NCI-H510A (cell line): ENCODE measurements at regions not wholly inside any gene's neighbourhood (a gene's known extent, or its start where the extent isn't known, plus 50 kb on each side); places are given as distances from the start of the nearest gene placed in this dataset.
"Not testable (repeated sequence)": the region's sequence is repeated elsewhere in the genome, so short reads cannot be mapped to it uniquely, and the experiment has no call there.

Experiments
- DNase-seq: peaks from one replicate; lab custom pipeline; 2025; lab: John Stamatoyannopoulos, UW

DNA sequence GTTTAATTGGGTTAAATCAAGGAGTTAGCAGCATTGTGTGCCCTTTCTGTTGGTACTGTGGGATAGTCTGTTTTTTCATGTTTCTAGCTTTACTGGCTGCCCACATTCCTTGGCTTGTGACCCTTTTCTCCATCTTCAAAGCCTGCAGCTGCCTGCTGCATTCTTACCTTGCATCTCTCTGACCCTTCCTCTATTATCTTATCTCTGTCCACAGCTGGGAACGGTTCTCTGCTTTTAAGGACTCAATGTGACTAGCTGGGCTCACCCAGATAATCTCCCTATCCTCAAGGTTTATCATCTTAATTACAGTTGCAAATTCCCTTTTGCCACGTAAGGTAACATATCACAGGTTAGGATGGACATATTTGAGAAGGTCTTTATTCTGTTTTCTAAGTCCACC lies 199.7 kb downstream of the KCNS3 start:
- no peak for DNase-seq

DNA sequence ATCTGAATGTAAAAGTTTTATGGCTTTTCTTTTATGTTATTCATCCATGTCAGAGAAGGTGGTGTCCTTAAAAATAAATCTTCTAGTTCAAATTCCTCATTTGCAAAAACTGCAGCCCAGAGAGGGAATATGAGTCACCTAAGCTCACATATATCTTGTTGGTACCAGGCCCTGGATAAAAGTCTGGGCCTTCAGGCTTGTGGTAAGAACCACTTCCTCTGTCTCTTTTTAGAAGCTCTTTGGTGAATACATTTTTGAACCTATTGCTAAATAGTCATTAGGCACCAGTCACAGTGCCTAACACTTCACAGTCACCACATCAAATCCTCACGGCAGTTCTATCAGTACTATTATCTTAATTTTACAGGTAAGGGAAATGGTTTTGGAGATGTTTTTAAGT lies 199.2 kb downstream of the KCNS3 start:
- DNase-seq, result no peak

DNA sequence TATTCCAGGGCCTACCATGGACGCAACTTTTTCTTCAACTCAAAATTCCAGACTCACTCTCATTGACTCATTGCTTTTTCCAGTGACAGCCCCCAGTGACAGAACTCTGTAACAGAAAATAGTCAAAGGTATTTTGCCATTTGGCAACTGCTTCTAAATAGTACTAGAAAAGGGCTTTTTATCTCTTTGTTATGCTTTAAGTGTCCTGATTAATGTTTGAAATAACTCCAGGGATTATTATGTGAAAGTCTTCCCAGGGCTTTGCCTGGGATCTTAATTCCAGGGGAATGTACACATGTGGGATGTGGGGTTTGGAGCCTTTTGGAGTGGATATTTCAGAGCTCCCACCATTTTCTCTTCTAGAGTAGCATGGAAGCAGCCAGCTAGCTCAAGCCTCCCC lies 198.8 kb downstream of the KCNS3 start:
- no peak for DNase-seq

DNA sequence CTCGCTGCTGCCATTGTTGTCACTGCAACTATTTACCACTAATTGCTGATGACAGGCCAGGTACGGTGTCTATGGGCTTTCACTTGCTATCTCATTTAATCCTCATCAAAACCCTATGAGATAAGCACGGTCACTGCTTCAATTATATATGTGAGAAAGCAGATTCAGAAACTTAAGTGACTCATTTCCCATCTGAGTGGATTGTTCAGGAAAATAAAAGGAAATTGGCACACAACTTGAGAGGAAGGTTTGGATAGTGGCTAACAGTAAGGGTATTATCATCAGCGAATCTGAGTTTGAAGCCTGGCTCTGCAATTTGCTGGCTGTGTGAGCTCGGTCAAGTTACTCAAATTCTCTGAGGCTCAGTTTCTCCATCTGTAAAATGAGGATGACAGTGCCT lies 196.0 kb downstream of the KCNS3 start:
- DNase-seq, result no peak

DNA sequence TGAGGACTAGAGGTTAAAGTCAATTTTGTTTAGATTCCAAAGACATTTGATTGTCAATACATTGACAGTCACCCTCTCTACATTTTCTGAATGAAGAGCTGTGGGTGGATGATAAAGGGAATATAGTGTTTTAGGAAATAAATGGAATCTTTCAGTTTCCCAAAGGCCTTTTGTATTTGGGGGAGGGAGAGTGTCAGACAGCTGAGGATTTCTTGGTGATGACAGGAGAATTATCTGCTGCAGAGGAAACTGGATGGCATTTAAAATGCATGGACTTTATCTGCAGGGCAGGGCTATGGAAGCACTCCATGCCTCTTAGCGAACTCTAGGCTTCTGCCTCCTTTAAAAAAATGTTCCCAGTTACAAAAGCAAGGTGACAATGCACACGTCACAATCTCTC lies 195.1 kb downstream of the KCNS3 start:
- no peak for DNase-seq

DNA sequence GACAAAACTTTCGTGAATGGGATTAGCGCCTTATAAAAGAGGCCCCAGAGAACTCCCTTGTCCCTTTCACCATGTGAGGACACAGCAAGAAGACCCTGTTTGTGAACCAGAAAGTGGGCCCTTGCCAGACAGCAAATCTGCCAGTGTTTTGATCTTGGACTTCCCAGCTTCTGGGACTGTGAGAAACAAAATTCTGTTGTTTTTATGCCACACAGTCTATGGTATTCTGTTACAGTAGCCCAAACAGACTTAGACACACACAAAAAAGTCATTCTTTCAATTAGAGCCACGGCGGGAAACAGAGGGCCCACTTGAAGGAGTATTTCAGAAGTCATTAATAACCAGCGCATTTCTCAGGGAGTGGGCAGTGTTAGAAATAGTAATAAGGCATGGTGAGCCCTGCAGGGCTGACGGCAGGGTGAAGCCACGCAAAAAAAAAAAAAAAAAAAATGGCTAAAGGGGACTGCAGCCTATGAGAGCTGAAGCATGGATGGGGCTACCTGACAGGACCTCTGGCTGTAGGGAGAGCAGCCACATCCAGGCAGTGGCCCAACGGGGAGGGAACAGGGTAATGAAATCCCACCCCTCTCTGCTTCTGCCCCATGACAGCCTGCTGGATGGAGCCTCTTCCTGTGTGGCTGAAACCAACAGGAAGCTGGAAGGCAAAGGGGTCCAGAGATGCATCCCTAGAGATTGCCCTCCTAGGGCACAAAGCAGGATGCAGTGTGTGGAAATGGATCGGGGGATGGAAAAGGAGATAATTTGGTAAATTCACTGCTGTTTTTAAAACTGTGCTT lies 189.3 kb downstream of the KCNS3 start:
- no peak for DNase-seq

DNA sequence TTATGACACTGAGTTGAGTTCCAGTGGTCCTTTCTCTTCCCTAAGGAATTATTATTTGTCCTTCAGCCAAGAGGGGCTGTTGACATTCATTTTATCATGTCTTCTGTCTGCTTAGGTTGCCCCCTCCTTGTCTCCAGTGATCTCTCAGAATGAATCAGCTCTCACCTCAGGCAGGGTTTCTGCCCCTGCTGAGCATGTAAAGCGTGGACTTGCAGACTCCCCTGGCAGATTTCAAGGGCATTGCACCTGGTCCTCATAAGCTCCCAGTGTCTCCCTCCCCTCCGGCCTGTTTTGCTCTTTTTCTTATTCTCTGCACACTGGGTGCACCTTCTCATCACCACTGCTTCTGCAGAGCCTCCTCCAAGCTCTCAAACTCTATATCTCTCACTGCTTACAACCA lies 188.4 kb downstream of the KCNS3 start:
- no peak for DNase-seq

DNA sequence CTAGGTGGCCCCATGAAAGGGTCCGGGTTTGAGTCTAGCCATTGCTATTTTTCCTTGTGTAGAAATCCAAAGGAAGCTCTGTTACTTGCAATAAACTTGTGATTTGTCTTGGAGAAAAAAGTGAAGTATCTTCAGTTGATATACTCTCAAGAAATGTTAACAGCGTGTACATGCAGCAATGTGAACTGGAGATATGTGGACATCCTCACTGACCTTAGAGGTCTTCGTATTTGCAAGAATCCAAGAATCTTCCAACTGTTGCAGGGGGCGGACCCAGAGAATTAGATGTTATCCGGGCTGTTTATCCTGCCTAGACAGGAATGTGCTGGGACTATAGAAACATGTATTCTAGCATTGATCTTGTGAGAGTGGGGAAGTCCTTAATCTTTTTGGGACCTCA lies 187.6 kb downstream of the KCNS3 start:
- DNase-seq, result no peak

DNA sequence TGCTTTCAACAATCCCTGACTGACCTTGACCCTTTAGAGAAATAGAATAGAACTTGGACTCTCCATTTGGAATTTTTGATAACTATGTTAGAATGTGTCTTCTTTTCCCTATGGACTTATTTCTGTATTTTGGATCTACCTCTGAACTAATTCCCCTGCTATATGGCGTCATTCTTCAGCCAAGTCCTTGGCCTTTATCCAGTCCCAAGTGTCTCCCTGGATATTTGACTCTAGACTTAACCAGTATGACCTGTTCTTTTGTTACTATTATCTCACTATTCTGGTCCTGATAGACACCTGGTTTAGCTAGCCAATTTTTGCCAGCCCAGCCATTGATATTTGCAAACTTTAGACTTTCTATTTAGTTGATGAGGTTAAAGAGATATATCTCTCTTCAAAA lies 186.8 kb downstream of the KCNS3 start:
- DNase-seq, result no peak

DNA sequence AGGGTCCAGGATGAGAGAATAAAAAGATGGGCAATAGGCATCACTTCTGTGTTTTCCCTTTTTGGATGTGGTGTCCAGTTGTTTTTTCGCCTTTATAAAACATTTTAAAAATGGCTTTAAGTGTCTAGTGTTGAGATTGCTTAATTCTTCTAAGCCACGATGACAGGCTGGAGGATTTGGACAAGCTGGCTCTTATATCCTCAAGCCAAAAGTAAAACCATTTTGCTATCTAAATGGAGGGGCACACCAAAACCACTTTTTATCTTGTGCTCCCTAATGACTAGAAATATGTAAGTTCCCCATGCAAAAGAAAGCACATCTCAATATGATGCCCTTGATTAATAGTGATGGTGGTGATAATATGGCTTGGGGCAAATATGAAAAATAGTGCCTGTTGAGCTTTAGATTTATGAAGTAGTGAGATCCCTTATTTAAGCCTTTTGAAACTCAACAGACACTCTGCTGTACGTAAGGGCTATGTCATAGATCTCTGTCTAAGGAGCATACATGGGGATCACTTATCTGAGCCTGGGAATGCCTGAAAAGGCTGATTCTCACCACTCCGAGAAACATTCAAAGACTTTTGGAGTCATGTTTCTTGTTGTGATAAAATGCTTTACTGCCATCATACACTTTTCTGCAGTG lies 185.5 kb downstream of the KCNS3 start:
- no peak for DNase-seq

DNA sequence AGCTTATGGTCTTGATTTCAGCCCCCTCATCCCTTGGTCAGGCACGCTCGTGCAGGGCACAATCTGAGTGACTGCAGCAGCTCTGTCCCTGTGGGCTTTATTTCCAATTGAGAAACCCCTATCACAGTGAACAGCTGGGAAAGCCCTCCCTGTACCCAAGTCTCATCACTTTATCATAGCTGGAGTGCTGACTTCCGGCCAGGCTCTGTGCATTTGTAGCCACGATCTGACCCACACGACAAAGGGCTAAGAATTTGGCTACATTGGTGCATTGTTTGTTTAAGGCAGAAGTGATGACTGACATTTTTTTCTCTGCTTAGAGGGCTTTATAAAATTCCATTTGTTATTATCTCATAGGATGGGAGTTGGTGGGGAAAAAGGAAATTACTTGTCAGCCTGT lies 184.4 kb downstream of the KCNS3 start:
- no peak for DNase-seq

DNA sequence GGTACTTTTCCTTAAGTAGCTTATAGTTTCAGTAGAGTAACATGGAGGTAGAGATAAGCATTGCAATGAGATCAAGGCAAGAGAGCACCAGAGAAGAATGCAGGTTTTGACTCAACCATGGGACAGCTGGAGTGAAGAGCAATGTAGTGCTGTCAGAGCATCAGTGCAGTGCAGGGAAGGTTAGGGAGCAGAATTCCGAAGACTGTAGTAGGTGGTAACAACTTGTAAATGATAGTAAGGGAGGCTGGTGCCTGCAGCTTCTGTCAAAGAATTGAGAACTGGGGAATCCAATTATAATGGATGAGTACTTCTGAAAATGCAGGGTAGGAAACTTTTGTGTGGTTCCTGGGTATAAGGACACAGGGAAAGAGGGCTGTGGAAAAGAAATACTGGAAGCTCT lies 183.2 kb downstream of the KCNS3 start:
- DNase-seq, result no peak

DNA sequence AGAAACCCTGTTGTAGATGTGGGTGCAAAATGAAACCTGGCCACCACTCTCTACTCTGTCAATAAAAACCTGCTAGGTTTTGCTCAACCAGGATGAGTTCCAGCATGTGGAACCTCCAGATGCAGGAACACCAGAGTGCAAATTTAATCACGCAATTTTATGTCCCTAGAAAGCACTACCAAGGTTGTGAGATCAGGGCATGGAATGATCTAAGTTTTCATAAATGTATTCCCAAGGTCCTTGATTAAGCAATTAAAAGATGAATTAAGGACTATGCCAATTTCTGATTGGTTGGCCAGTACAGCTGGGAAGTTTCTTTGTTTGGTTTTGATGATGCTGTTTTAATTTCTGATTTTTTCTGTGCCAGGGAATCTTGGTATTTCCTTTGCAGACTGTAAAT lies 179.2 kb downstream of the KCNS3 start:
- no peak for DNase-seq

DNA sequence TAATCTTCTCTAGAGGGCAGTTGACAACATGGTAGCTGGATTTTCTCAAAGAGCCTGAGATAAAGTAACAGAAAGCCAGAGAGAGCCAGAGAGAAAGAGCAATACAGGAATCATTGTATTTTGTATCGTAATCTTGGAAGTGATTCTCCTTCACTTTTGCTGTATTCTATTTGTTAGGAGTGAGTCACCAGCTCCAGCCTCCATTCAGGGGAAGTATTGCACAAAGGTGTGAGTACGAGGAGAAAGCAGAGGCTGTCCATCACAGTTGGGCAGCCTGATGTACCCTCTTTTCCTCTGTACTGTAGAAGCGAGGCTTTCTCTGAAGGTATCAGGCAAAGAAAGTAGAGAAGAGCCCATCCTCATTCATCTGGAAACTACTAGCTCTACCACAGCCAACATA lies 176.8 kb downstream of the KCNS3 start:
- no peak for DNase-seq

DNA sequence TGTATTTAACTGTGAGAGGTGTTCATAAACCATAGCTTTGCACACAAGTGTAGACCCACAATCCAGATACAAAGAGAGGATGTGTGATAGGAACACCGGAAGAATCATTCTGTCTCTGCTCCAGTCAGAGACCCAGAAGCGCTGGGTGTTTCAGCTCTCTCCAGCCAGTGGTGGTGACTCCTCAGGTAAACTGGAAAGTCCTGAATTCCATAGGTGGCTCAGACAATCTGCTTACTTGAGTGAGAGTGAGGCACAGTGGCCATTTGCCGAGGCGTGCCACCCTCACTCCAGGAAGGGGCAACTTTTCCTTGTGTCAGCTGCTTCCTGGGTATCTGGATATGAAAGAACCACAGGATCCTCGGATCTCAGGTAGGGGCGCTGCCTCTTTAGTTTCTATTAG lies 171.5 kb downstream of the KCNS3 start:
- DNase-seq, result no peak

DNA sequence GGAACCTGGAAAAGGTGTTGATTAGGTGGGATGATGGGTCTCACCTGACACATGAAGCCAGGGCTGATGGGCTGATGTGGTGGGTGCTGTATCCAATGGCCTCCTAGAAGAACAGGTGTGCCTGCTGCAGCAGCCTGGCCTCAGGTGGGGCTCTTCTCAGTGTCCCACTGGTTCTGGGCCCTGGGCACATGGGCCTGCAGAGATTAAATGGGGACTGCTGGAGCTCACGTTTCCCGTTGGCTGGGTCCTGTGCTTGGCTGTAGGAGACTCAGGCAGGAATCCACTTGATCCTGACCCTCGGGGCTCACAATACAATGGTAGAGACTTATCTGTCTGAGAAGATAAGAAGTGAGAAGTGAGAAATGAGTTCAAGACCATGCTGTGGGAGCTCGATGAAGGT lies 170.9 kb downstream of the KCNS3 start:
- DNase-seq, result no peak

DNA sequence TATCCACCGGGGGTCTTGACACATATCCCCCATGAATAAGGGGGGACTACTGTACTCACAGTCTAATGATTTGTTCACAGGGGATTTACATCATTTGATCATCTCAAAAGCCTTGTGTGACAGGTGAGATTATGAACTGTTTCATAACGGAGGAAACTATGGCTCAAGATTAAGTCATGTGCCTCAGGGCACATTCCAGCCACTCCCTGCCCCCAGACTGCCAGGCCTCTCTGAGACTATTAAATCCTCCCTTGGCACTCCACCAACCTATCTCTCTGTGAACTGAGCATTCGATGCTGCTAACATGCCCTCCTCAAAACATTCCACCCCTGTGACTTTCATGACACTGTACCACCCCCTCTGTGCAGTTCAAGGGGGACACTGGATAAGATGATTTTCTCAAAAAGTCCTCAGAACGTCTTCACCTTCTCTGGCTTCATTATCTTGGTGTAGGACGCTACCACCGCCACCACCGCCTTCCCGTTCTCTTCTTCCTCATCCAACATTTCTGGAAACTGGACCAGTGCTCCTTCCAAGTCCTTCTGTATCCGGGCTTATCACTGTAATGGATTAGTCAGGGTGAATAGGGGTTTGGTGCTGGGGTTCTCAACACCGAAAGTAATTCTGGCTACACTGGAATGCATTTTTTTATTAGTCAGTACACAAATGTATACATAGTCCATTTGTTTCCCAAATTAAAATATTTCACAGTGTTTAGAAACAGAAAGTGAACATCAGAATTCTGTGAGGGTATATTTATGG lies 169.6 kb downstream of the KCNS3 start:
- DNase-seq, result no peak

DNA sequence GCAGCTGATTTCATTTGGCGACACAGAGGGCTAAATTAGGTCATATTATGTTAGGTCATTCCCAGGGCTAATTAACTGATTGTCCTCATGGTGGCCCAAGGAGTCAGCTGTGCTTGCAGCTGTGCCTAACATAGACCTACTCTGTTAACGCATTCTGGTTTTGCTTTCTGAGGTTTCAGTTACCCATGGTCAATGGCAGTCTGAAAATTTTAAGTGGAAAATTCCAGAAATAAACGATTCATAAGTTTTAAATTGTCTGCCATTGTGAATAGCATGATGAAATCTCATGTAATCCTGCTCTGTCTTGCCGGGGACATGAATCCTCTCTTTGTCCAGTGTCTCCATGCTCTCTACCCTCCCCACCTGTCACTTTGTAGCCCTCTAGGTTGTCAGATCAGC lies 168.7 kb downstream of the KCNS3 start:
- DNase-seq, result no peak

DNA sequence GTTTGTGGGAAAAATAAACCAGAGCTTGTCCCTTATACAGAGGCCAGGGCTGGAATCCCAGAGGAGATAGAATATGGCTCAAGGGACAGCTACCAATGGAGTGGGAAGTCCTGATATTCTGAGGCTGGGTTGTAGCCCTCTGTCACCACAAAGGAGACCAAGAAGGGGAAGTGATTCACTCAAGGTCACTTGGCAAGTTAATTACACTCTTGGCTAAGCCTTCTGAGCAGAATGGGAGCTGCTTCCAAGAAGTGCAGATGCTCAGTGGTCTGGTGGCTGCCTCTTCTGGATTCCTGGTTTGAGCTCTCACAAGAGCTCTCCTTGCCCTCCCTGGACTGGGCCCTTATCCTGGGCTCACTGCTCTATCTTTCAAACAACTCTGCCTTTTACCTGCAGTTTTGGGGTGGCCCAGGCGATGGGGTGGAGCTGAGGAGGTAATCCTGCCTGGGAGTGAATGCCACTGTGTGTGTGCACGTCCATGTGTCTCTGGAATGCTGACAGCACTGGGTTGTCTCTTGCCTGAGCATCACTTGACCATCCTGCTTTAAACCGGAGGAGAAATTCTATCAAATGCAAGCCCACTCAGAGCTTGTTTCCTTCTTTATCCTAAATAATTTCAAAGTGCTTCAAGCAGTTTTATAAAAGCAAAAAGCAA lies 168.2 kb downstream of the KCNS3 start:
- DNase-seq, result no peak

DNA sequence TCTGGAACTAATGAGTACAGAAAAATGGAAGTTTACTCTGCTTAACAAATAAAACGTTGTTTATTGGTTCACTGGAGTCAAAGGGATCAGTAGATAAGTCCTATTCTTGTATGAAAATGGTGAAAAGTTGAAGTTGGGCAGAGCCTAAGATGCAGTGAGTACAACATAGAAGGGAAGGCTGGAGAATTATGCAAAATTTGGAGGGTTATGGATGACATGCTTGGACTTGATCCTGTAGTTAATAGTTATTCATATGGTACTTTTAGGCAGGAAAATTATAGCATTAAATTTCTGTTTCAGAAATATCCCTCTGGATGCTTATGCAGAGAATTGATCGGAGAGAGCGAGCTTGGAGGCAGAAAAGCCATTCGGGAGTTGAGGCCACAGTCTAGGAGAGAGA lies 167.6 kb downstream of the KCNS3 start:
- DNase-seq, result no peak

DNA sequence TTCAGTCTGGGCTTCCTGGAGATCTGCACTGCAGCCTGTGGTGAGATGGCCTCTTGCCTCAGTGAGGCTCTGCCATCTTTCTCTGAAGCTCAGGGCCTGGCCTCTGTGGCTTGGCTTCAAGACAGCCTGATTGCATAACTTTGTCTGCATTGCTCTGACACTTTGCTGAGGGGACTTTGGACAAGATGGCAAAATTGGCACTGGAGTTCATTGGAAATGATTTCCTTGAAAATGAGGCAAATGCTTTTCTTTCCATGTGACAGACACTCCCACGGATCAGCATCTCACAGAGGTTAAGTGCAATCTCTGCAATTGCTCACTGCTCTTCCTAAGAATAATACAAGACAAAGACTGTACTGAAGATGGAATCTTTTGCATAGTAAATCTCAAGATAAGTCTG lies 166.8 kb downstream of the KCNS3 start:
- DNase-seq, result no peak

DNA sequence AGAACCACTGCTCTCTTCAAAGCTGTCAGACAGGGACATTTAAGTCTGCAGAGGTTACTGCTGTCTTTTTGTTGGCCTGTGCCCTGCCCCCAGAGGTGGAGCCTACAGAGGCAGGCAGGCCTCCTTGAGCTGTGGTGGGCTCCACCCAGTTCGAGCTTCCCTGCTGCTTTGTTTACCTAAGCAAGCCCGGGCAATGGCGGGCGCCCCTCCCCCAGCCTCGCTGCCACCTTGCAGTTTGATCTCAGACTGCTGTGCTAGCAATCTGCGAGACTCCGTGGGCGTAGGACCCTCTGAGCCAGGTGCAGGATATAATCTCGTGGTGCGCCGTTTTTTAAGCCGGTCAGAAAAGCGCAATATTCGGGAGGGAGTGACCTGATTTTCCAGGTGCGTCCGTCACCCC lies 138.9 kb downstream of the KCNS3 start:
- DNase-seq, result not testable (repeated sequence)

DNA sequence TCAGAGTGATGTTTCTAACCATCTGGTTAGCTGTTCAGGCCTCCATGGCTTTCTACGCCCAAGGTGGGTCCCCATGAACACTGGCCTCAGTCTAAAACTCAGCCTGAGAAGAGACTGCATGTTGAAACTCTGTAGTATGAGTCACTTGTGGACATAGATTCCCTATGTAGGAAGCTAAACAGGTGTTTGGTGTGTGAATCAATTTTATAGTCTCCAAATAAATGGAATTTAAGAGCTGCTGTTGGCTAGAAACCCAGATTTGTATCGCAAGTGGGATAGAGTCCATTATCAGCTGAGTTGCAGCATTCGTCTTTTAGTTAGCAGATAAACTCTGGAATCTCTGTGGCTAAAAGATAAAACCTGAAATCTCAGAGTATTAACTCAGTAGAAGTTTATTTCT lies 131.4 kb downstream of the KCNS3 start:
- DNase-seq, result no peak
